ENCODE measurements at regions not wholly inside any gene's neighbourhood (a gene's known extent, or its start where the extent isn't known, plus 50 kb on each side); places are given as distances from the start of the nearest gene placed in this dataset.

- no peak for DNase-seq (ENCODE audit: low read depth)
- in situ Hi-C loops (cut with HindIII; ENCODE audit: low pct_unique_long_range_greater_than_20kb, low sequenced_read_pairs) = no loop called here
Measured at GRCh38 chr10:3950676-3951275, 165.8 kb upstream of the KLF6 start.

GRCh38 chr10:3949711-3950110, 164.7 kb upstream of the KLF6 start:
- no peak for DNase-seq (ENCODE audit: low read depth)
- in situ Hi-C loops (cut with HindIII; ENCODE audit: low pct_unique_long_range_greater_than_20kb, low sequenced_read_pairs) = no loop called here

DNA sequence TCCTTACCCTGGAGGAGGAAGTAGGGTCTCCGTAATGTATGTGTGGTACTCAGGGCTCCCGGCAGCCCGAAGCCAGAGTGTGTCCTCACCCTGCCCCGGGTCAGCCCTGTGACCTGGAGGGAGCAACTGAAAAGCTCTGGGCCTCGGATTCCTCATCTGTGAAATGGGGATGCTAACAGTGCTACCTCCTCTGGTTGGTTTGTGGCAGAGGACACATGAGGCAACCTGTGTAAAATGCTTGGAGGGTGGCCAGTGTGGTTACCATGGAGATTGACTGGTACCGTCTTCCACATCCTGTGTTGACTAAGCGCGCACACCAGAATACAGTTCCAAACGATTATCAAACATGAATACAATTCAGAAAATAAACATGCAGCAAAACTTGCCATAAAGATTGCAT, 163.8 kb upstream of the KLF6 start:
- no peak for DNase-seq (ENCODE audit: low read depth)
- in situ Hi-C loops (cut with HindIII; ENCODE audit: low pct_unique_long_range_greater_than_20kb, low sequenced_read_pairs) = no loop called here

DNA sequence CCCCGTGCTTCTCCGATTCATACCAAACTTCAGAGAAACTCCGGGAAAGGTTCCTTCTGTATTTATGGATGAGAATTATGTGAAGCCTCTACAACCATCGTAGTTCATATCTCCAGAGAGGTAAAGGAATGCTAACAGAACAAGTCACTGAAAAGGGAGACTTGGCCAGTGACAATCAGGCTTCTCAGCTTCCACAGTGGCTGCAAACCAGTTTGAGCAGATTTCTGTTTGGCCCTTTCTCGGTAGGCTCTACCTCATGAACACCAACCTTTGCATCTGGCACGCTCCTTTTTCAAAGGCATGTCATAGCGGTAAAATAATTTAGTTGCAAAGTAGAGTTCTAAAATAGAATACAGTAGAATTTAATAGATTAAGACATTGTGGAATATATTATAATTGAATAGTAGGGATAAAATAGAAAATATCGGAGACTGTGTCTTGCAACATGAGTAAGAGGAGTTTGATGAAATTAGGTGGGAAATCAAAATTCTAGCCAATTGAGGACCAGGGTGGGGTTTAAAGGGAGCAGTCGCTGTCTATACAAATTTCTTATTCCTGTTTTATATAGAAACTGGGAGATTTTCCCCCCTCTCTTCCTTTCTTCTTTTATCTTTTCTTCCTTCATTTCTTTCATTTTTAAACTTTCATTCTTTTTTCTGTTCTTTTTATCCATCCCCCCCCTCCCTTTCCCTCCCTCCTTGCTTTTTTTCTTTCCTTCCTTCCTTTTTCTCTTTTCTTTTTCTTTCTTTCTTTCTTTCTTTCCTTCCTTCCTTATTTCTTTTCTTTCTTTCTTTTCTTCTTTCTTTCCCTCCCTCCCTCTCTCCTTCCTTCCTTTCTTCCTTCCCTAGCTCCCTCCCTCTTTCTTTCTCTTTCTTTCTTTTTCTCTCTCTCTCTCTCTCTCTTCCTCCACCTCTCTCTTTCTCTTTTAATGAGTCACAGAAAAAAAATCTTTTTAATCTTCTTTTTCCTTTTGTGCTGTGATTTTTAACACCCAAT, 161.5 kb upstream of the KLF6 start:
- in situ Hi-C loops (cut with HindIII; ENCODE audit: low pct_unique_long_range_greater_than_20kb, low sequenced_read_pairs) = no loop called here
- no peak for DNase-seq (ENCODE audit: low read depth)

DNA sequence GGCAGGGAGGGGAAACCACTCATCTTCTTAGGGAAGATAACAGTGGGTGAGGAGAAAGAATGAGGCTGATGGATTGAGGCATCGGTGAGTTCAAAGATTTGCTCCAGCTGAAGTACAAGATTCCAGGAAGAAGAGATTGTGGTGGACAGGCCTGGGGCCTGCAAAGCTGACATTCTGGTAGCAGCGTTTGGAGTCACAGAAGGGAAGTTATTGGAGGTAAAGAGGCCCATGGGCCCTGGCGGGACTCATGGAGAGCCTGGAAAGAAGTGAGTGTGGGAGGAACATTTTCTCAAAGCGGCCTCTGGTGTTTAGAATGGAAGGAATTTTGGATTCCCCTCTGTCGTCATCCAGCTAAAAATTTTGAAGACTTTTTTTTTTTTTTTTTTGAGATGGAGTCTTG, 160.0 kb upstream of the KLF6 start:
- in situ Hi-C loops (cut with HindIII; ENCODE audit: low pct_unique_long_range_greater_than_20kb, low sequenced_read_pairs) = no loop called here
- no peak for DNase-seq (ENCODE audit: low read depth)

- in situ Hi-C loops (cut with HindIII; ENCODE audit: low pct_unique_long_range_greater_than_20kb, low sequenced_read_pairs) = no loop called here
- no peak for DNase-seq (ENCODE audit: low read depth)
Measured at GRCh38 chr10:3944591-3944990, 159.6 kb upstream of the KLF6 start.

DNA sequence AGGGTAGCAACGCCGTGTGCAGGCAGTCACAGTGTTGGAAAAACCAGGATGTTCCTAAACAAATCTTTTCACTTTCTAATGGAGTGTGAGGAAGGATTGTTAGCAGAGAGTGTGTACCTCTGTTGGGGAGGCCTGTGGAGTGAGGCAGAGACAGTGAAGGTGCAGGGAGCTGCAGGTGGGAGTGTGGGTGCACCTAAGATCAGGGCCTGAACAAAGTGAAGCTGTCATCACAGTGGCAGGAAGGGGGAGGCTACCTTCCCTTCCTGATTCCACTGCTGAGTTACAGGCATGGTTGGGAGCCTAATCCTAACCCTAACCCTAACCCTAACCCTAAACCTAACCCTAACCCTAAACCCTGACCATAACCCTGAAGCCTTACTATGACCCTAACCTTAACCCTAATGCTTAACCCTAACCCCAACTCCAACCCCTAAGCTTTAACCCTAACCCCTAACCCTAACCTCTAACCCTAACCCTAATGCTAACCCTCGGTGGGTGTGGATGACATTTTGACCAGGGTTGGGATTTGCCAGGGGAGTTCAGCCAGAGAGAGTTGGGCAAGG, 158.8 kb upstream of the KLF6 start:
- no peak for DNase-seq (ENCODE audit: low read depth)
- in situ Hi-C loops (cut with HindIII; ENCODE audit: low pct_unique_long_range_greater_than_20kb, low sequenced_read_pairs) = no loop called here

GRCh38 chr10:3942937-3943489, 158.0 kb upstream of the KLF6 start:
- in situ Hi-C loops (cut with HindIII; ENCODE audit: low pct_unique_long_range_greater_than_20kb, low sequenced_read_pairs) = no loop called here
- no peak for DNase-seq (ENCODE audit: low read depth)

DNA sequence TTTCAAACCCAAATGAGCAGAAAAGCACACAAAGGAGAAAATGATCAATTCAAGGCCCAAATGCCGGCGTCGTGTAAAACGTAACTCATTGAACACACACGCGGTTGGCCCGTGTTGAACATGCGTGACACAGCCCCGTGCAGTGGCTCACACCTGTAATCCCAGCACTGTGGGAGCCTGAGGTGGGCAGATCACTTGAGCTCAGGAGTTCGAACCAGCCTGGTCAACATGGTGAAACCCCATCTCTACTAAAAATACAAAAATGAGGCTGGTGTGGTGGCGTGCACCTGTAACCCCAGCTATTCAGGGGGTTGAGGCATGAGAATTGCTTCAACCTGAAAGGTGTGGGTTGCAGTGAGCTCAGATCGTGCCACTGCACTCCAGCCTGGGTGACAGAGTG, 156.7 kb upstream of the KLF6 start:
- no peak for DNase-seq (ENCODE audit: low read depth)
- in situ Hi-C loops (cut with HindIII; ENCODE audit: low pct_unique_long_range_greater_than_20kb, low sequenced_read_pairs) = no loop called here

- in situ Hi-C loops (cut with HindIII; ENCODE audit: low pct_unique_long_range_greater_than_20kb, low sequenced_read_pairs) = no loop called here
- DNase-seq (ENCODE audit: low read depth) = no peak
Measured at GRCh38 chr10:3936422-3937040, 151.5 kb upstream of the KLF6 start.

DNA sequence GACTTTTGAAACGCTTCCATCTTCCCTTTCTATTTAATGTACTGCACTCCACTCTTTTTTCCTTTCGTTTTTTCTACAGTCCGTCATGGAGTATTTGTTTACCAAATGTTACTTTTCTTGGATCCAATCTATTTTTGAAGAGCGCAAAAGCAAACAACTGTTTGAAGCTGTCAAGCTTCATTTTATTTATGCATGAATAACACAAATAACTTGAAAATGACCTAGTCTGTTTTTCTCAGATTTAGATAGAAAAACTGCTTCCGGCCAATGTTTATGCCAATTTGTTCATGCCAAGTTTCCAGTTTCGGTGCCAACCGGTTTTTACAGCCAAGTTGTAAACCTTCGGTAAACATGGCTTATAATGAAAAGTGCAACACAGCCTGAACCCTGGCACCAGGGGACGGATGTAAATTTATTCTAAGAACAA, 150.9 kb upstream of the KLF6 start:
- no peak for DNase-seq (ENCODE audit: low read depth)
- in situ Hi-C loops (cut with HindIII; ENCODE audit: low pct_unique_long_range_greater_than_20kb, low sequenced_read_pairs) = no loop called here

- no peak for DNase-seq (ENCODE audit: low read depth)
- in situ Hi-C loops (cut with HindIII; ENCODE audit: low pct_unique_long_range_greater_than_20kb, low sequenced_read_pairs) = no loop called here
Measured at GRCh38 chr10:3935141-3935540, 150.1 kb upstream of the KLF6 start.

DNA sequence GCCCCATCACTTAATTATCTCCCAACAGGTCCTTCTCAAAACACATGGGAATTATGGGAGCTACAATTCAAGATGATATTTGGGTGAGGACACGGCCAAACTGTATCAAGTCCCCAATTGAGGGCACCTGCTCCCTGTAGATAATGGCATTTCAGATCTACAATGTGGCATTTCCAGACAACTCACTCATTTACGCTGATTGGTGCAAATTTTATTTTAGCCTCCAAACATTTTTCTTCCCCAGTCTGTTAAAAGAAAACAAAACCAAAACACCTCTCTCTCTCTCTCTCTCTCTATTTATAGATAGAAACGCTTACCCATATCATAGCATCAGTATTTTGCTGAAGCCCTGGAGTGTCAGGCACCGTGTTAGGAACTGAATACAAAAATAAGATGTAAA, 148.7 kb upstream of the KLF6 start:
- no peak for DNase-seq (ENCODE audit: low read depth)
- in situ Hi-C loops (cut with HindIII; ENCODE audit: low pct_unique_long_range_greater_than_20kb, low sequenced_read_pairs) = no loop called here

GRCh38 chr10:3932597-3933375, 147.8 kb upstream of the KLF6 start:
- DNase-seq (ENCODE audit: low read depth) = no peak
- in situ Hi-C loops (cut with HindIII; ENCODE audit: low pct_unique_long_range_greater_than_20kb, low sequenced_read_pairs) = no loop called here

DNA sequence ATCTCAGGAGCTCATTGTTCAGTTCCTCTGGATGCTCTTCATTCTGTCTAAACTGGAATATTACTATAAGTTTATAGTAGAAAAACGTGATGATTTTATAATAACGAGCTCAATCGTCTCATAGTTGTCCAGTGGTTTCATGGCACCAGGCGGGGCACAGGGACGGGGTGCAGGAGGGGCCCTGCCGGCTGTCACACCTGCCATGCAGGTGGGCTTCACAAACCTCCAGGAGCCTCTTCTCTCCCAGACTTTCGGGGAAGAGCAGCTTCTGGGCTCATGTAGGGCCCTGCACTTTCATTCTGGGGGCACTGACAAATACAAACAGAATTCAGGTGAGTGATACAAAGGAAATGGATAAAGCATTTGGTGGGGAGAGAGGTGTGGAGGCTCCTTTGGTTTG, 146.9 kb upstream of the KLF6 start:
- no peak for DNase-seq (ENCODE audit: low read depth)
- in situ Hi-C loops (cut with HindIII; ENCODE audit: low pct_unique_long_range_greater_than_20kb, low sequenced_read_pairs) = no loop called here

DNA sequence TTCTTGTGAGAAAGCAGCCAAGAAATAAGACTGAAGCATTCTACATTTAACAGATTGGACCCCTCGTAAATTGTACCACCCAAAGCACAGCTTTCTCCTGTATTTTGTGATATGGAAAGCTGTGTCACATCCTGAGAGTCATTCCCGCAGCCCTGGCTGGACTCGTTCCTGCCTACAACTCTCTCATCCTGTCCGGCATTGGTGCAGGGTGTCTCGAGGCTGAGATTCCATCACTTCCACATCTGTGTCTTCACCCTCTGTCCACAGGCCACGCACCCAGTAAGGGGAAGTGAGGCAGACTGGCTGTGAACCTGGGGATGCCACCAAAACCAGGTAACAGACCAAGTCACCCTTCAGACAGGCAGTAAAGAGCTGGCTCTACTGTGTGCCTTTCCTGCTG, 146.2 kb upstream of the KLF6 start:
- in situ Hi-C loops (cut with HindIII; ENCODE audit: low pct_unique_long_range_greater_than_20kb, low sequenced_read_pairs) = no loop called here
- no peak for DNase-seq (ENCODE audit: low read depth)

GRCh38 chr10:3928569-3928968, 143.6 kb upstream of the KLF6 start:
- no peak for DNase-seq (ENCODE audit: low read depth)
- in situ Hi-C loops (cut with HindIII; ENCODE audit: low pct_unique_long_range_greater_than_20kb, low sequenced_read_pairs) = no loop called here

DNA sequence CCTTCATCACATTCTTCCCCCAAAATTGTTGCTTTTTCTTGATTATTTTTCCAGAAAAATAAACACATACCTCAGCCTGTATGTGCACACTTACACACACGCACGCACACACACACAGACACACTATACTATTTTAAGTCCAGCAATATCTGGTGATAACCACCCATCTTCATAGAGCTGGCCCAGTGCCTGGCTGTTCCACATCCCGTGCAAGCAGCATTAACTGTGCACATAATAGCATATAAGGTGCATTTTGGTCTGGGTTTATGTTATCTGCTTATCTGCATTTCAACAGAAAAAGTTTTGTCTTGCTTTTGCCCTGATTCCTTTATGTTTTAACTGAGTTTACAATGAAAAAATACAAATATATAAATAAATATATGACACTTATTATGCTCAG, 143.1 kb upstream of the KLF6 start:
- in situ Hi-C loops (cut with HindIII; ENCODE audit: low pct_unique_long_range_greater_than_20kb, low sequenced_read_pairs) = no loop called here
- DNase-seq (ENCODE audit: low read depth) = no peak

Measured in Caki2 (cell line).